GM18861 (cell line): ENCODE measurements at regions not wholly inside any gene's neighbourhood (a gene's known extent, or its start where the extent isn't known, plus 50 kb on each side); places are given as distances from the start of the nearest gene placed in this dataset.
"Not testable (repeated sequence)": the region's sequence is repeated elsewhere in the genome, so short reads cannot be mapped to it uniquely, and the experiment has no call there.

Source experiments
- ATAC-seq: cut with Tn5 transposase; IDR thresholded peaks from one replicate; pipeline ENCODE4 v1.9.1; 2021; ENCODE audit not compliant: unreplicated experiment

DNA sequence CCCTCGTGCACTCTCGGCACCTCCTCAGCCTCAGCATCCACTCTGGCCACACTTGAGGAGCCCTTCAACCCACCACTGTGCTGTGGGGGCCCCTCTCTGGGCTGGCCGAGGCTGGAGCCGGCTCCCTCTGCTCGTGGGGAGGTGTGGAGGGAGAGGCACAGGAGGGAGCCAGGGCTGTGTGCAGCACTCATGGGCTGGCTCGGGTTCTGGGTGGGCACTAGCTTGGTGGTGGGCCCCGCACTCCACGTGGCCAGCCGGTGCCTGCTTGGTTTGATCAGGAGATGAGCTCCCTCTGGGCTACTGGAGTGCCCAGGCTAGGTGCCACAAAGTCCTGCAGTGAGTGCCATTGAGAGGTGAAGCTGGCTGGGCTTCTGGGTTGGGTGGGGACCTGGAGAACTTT, 949.4 kb upstream of the GJE1 start:
- no peak for ATAC-seq

DNA sequence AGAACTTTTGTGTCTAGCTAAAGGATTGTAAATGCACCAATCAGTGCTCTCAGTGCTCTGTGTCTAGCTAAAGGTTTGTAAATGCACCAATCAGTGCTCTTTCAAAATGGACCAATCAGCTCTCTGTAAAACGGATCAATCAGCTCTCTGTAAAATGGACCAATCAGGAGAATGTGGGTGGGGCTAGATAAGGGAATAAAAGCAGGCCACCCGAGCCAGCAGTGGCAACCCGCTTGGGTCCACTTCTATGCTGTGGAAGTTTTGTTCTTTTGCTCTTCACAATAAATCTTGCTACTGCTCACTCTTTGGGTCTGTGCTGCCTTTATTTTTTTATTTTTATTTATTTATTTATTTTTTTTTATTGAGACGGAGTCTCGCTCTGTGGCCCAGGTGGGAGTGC, 957.3 kb upstream of the GJE1 start:
- not testable (repeated sequence) for ATAC-seq

DNA sequence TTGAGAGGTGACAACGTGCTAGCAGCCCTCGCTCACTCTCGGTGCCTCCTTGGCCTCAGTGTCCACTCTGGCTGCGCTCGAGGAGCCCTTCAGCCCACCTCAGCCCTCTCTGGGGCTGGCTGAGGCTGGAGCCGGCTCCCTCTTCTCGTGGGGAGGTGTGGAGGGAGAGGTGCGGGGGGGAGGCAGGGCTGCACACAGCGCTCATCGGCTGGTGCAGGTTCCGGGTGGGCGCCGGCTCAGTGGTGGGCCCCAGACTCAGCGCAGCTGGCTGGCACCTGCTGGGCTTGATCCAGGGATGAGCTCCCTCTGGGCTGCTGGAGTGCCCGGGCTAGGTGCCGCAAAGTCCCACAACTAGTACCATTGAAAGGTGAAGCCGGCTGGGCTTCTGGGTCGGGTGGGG, 957.8 kb upstream of the GJE1 start:
- ATAC-seq, result no peak

DNA sequence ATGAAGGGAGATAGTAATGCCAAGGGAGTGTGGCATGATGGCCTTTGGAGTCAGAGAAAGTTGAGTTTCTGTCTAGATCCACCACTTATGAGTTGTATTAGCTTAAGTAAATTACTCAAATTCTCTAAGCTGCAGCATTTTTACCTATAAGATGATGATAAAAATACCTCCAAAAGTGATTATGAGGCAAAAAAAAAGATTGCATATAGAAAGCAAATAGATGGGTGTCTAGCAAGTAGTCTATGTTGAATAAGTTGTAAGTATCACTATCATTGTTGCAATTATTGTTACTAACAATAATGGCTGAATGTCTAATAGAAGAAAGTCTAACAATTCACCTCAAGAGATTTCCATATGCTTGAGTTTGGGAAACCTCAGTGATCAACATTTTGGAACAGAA, 959.2 kb upstream of the GJE1 start:
- ATAC-seq, result no peak

DNA sequence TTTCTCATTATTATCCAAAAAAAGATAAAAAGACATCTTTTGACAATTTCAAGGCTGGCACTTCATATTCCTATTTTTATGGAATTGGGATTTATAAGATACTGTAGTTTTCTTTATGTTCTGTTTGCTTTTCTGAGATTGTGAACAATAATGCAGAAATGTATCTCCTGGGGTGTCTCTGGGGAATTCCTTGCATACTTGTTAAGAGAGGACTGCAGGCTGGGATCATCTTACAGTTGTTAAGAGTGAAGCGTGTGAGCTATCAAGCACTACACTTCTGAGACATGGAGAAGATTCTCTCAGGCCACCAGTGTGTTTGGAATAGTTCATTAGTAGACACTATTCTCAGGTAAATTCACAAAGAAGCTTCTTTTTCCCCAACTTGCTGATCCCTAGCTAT, 963.3 kb upstream of the GJE1 start:
- no peak for ATAC-seq

DNA sequence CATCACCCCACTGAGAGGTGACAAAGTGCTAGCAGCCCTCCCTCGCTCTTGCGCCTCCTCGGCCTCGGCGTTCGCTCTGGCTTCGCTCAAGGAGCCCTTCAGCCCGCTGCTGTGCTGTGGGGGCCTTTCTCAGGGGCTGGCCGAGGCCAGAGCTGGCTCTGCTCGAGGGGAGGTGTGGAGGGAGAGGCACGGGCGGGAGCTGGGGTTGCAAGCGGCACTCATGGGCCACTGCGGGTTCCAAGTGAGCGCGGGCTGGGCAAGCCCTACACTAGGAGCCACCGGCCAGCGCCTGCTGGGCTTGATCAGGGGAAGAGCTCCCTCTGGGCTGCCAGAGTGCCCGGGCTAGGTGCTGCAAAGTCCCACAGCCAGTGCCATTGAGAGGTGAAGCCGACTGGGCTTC, 964.8 kb upstream of the GJE1 start:
- ATAC-seq, result no peak

DNA sequence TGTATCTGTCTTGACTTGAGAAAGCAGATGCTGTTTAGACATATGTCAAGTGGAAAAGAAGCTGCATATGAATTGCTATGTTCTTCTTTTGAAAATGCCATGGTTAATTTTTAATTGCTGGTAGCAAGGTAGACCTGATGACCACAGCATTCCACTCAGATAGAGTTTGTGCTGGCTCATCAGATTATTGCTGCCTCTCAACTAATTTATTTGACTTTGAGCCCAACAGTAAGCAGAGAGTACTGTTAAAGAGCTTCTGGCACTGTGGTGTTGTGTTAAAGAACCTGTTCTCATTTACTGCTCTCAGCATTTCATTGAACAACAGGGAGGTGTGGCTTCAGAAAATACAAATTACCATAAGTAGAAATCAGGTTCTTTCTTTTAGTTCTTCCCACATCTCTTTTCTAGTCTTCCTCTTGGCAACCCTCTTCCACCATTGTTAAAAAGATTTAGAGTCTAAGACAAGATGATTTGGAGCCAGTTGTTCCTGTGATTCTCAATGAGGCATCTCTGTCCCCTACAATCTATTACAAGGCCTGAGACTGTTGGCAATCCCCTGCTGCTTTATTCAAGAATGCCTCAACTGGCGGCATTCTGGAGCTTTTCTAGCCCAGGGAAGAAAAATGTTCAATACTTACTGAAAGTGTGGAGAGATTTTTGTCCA, 967.6 kb upstream of the GJE1 start:
- no peak for ATAC-seq

DNA sequence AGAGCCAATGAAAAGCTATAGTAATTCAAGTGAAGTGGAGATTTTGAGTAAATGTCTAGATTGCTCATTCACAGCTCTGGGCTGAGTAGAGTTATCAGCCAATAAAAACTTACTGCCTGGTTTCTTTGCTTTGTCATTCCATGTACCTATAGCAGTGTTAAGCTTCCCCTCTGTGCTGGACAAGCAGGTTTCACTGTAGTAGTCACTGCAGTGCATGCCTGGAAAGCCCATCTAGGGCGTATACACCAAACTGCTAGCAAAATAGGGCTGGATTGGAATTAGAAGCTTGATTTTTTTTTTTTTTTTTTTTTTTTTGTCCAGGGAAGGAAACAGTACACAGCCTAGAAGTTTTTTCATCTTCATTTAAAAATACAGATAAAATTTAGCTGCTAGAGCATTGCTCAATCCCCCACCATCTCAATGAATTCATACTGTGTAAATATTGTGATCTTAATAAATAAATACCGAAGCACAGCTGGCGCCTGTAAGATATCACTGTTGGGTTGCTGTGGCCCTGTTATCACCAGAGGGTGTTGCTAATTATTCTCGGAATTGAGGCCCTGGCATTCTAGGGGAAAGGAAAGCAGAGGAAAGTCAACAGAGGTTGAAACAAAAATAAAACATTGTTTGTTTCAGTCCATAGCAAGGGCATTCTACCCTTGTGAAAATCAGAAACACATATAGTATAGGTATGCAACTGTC, 968.5 kb upstream of the GJE1 start:
- ATAC-seq, result no peak

DNA sequence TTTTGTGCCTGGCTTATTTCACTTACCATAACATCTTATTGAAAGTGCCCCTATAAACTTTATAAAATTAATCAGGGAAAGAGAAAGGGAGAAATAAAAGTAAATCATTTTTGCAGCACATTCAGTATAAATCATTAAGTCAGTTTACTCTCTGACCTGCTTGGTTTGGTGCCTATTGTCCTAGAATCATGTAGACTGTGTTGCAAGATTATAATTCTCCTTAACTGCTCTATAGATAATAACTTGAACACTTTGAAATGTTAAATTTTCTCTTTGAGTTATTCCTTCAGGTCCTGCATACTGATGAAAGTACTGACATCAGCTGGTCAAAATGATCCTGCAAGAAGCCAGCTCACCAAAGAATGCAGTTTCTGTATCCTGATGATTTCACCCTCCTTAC, 969.6 kb upstream of the GJE1 start:
- no peak for ATAC-seq

DNA sequence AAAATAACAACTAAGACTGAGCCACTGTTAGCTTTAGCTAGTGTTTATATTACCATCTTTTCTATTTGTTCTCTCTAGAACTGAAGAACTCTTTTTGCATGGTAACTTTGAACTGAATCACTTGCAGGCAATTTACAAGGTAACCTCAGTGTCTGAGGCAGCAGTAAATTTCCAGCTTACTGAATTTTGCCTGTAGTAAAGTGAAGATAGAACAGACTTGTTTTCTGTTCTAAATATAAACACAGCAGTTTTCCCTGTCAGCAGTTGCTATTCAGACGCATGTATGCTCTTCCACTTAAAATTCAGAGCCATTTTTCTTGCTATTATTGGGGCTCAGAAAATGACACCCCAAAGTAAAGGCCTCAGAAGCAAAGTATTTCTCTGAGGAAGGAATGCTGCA, 974.0 kb upstream of the GJE1 start:
- no peak for ATAC-seq

DNA sequence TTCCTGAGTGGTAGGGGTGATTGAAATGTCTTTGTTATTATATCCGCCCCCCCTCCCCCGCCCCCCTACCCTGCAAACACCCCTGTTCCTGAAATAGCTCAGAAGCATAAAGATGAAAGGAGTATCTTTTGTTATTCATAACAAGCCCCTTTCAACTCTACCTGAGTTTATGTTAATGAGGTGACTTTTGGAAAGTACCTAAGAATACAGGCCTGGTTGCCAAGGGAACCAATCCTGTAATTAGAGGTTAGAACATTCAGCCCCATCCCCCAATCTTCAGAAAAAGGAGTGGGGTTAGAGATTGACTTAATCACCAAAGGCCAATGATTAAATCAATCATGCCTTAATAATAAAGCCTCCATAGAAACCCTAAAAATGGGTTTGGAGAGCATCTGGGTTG, 979.2 kb upstream of the GJE1 start:
- no peak for ATAC-seq

DNA sequence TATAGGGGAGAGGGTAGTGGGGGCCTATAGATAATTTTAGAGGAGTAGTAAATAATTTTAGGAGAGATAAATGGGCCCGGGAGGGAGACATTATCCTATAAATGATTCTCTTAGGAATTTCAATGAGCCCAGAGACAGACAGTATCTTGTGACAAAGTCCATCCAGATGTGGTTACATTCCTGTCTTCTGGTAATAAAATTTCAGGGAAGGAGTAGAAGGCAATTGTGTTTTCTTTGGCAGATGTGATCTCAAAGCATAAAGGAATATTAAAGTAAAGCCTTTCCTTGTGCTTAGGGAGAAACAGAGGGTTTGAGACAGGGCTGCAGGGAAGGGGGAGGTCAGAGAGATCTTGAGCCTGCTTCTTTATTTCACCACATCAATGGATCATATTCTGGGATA, 979.8 kb upstream of the GJE1 start:
- ATAC-seq, result no peak

DNA sequence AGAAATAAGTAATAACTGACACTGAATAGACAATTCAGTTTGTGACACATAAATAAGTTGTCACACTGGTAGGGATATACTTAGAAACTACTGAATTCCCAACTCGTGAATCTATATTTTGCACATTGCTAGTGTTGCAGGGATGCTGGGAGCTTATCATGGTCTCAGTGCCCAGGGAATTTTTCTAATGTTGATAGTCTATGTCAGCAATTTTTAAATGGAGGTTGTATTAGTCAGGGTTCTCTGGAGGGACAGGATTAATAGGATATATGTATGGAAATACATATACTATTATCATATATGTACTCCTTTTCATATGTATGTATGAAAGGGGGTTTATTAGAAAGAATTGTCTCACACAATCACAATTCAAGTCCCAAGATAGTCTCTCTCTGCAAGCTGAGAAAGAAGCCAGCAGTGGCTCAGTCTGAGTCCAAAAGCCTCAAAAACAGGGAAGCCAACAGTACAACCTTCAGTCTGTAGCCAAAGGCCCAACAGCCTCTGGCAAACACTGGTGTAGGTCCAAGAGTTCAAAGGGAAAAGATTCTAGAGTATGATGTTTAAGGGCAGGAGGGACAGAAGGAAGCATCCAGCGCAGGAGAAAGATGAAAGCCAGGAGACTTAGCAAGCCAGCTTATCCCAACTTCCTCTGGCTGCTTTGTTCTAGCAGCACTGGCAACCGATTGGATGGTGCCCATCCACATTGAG, 980.9 kb upstream of the GJE1 start:
- no peak for ATAC-seq

DNA sequence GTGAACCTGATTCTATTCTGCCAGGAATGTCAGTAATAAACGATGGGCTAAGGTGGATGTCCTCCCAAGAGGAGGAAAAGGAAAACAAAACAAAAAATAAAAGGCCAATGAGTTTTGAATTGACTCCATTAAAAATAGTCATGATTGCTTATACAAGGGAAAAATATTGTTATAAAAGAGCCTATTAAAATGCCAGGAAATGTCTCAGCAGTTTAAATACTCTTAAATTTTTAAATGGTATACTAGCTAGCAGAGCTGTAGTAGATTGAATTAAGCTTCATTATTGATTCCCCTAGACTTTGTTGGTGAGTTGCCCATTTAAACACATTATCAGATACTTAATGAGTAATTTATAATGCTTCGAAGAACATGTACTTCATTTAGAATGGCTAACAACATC, 990.9 kb upstream of the GJE1 start:
- no peak for ATAC-seq

DNA sequence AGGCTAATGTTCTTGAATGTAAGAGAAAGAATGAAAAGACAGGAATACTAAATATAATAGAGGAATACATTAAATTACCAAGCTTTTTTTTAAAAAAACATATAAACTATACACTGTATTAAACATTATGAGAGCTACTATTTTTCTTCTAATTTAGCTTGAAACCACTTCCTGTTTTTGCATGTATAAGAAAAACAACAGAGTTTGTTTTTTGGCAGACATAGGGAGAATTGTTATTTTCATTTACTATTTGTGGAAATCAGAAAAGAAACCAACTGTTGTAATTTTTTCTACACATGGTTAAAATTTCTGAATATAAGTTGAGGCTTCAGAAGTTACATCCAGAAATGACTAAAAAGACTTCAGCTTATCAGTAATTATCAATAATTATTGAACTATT, 991.8 kb upstream of the GJE1 start:
- ATAC-seq, result no peak

DNA sequence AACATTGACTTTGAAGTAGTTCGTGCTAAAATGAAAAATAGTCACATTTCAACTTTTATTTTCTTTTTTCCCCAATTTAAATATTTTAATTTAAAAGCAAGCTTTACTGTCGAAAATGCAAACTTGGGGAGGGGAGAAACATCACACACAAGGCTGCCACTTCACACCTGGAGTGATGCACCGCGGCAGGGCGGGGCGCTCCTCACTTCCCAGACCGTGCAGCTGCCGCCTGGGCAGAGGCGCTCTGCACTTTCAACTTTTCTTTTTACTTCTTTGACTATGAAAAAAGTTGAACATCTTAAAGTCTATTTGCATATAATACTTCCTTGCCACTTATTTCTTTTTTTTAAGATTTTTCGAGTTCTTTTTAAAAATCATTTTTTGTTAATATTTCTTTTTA, 993.3 kb upstream of the GJE1 start:
- no peak for ATAC-seq

DNA sequence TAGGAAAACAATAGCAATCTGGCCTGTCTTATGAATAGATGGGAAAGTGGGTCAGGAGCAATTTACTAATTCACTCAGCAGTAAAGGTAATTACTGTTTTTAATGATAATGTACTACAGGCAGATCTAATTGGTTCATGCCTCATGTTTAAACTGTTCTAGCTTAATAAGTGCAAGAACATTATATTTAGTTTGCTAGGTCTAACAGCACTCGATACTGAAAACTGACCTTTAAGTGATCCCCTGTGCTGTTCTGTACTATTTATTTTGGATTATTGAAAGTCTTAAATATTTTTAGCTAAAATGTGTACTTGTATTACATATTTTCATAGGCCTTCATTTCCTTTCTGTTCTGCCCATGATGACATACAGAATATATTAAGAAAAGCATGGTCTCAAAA, 998.0 kb upstream of the GJE1 start:
- ATAC-seq, result no peak

DNA sequence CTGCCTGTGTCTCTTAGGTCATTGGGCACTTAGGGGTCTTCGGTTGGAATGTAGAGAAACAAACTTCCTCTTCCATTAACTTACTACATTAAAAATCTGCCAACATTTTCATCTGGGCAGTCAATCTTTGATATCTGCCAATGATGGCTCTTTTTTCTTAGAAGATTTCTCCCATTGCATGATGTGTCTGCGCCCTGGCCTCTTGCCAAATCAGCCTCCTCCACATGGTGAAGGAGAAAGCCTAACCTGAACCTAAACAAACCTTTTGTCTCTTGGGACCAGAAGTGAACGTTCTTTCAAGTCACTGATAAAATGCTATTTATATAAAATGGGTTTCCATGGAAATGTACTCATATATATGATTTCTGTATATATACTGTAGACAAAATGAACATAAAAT, 998.9 kb upstream of the GJE1 start:
- no peak for ATAC-seq

DNA sequence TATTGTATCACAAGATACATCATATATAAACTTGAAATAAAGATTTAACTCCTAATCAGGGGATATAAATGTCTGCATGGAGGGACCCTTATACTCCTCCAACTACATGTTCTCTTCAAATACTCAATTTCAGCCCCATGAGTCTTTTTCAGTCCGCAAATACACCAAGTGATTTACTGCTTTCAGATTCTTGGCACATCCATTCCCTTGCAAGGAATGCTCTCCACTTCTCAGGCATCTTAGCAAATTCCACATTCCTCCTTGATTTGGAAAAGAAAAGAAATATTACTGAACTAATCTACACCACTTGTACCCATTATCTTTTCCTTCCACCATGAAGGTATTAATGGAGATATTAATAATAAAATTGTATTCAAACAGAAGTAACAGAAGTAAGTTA, 999.4 kb upstream of the GJE1 start:
- ATAC-seq, result no peak

DNA sequence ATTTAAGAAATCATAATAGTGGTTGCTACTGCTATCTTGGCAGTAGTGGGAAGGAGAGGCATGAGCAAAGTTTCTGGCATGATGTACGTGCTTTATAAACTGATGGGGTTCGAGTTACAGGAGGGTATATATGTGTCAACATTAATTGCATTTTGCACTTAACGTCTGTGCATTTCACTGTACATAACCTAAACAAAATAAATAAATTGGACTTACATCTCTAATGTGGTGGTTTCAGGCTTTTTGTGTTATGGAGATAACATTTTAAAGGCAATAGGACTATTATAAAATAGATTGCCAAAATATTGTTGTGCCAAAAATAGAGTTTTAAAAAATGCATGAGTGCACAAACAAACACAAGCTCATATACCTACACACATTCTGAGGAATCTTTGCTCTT, 1001.1 kb upstream of the GJE1 start:
- ATAC-seq, result no peak

DNA sequence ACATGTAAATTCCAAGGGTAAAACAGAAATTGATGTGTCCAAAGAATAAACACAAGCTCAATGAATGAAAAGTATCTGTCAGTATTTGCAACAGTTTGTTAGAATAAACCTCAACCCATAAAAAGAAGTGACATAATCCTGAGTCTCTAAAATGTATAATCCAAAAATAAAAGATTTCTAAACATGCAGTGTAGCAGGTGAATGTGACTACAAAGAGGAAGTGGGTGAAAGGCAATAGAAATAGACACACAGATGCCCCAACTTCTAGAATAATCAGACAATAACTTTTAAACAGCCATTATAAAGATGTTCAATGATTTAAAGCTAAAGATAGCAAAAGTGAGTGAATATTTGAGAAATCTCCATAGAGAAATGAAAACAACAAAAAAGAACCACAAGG, 1009.2 kb upstream of the GJE1 start:
- ATAC-seq, result no peak

DNA sequence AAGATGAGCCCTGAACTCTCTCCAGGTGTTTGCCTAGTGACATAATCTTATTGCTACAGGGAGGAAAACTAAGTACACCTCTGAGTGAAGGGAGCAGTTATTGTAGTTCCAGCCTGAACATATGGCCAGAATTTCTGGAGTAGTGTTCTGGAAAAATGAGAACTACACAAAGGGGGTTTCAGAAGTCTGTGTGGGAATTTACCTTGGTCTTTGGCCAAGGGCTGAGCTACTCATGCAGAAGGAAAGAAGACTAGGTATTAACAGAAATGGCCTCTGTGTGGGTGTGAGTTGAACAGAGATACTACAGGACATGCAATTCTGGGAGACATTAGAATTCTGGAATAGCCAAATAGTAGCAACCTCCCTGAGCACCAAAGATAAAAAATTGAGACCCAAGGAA, 1009.7 kb upstream of the GJE1 start:
- ATAC-seq, result no peak

DNA sequence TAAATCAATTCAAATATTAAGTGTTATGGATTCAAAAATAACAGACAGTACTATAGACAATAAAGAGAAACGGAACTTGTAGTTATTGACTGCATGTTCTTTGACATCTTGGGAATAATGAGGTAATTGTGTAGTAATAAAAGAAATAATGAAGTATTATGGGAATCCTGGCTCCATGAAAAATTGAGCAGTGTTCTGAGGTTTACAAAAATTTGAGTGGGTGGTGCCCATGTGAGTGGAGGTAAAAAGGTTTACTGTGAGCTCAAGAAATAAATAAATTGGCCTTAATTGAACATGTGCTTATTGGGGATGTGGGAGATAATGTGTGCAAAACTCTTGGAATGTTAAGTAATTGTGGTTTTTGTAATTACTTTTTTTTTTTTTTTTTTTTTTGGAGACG, 1013.7 kb upstream of the GJE1 start:
- ATAC-seq, result no peak
